ENCODE measurements at regions not wholly inside any gene's neighbourhood (a gene's known extent, or its start where the extent isn't known, plus 50 kb on each side); places are given as distances from the start of the nearest gene placed in this dataset.

- Histone ChIP-seq H3K27me3 (ENCODE audit: insufficient read depth, low read depth, severe bottlenecking) (peaks cover 16% of the 10 kb centered on the region), H3K27ac (no peak overlapping the region), H3K9me3 (ENCODE audit: severe bottlenecking) (peaks cover under 1% of the 10 kb centered on the region), H3K36me3 (no peaks in the 10 kb centered on the region), H3K4me3 (ENCODE audit: low read depth, low read length) (no peak overlapping the region)
- TF ChIP-seq, protein P1, sequence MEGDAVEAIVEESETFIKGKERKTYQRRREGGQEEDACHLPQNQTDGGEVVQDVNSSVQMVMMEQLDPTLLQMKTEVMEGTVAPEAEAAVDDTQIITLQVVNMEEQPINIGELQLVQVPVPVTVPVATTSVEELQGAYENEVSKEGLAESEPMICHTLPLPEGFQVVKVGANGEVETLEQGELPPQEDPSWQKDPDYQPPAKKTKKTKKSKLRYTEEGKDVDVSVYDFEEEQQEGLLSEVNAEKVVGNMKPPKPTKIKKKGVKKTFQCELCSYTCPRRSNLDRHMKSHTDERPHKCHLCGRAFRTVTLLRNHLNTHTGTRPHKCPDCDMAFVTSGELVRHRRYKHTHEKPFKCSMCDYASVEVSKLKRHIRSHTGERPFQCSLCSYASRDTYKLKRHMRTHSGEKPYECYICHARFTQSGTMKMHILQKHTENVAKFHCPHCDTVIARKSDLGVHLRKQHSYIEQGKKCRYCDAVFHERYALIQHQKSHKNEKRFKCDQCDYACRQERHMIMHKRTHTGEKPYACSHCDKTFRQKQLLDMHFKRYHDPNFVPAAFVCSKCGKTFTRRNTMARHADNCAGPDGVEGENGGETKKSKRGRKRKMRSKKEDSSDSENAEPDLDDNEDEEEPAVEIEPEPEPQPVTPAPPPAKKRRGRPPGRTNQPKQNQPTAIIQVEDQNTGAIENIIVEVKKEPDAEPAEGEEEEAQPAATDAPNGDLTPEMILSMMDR (IDR thresholded peaks at IDR 0.05; ENCODE audit: low read depth, low read length): no peak
- DNase-seq: no peak
Measured at GRCh38 chr12:47558625-47559345, 147.0 kb downstream of the RPAP3 start.

GRCh38 chr12:47557386-47557785 lies 148.4 kb downstream of the RPAP3 start:
- TF ChIP-seq, protein P1 (IDR thresholded peaks at IDR 0.05; ENCODE audit: low read depth, low read length): no peak
- Histone ChIP-seq H3K27ac (no peak overlapping the region), H3K9me3 (ENCODE audit: severe bottlenecking) (peaks cover 8% of the 10 kb centered on the region), H3K36me3 (no peaks in the 10 kb centered on the region), H3K4me3 (ENCODE audit: low read depth, low read length) (no peak overlapping the region), H3K27me3 (ENCODE audit: insufficient read depth, low read depth, severe bottlenecking) (peaks cover 11% of the 10 kb centered on the region)
- DNase-seq: no peak

- DNase-seq: no peak
- TF ChIP-seq, protein P1 (IDR thresholded peaks at IDR 0.05; ENCODE audit: low read depth, low read length): no peak
- H3K9me3 ChIP-seq (ENCODE audit: severe bottlenecking): peaks cover 8% of the 10 kb centered on the region
Measured at GRCh38 chr12:47556261-47557030, 149.4 kb downstream of the RPAP3 start.

DNA sequence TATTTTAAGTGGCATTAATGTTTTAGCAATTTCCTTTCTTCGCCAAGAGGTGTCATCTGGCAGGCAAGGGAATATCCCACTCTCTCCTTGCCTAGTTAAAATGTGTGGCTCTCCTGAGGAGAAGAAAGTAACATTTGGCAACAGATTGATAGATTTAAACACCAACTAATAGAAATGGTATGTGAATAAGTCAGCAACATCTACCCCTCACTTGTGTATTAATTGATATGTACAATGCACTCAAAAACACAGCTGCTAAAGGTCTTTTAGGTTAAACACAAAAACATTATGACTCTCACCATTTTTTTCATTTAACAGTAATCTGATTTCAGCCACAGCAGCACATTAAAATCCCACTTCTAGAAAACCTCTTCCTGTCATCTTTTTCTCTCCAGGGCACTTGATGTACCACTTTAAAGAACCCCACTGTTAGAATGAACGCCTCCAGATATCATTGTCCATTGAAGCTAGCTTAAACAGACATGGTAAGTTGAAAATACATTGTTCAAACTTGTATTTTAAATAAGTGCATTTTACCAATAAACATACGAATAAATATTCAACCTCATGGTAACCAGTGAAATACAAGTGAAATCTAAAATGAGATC lies 151.7 kb downstream of the RPAP3 start:
- no peak overlapping the region for H3K27ac ChIP-seq
- no peak for DNase-seq
- TF ChIP-seq, protein P1 (IDR thresholded peaks at IDR 0.05; ENCODE audit: low read depth, low read length): no peak

More at GRCh38 chr12:47556261-47557030, 149.4 kb downstream of the RPAP3 start:
- Histone ChIP-seq H3K36me3 (no peaks in the 10 kb centered on the region), H3K4me3 (ENCODE audit: low read depth, low read length) (no peak overlapping the region), H3K27me3 (ENCODE audit: insufficient read depth, low read depth, severe bottlenecking) (peaks cover 10% of the 10 kb centered on the region), H3K27ac (no peak overlapping the region)

GRCh38 chr12:47553266-47553665 lies 152.6 kb downstream of the RPAP3 start:
- TF ChIP-seq, protein P1 (IDR thresholded peaks at IDR 0.05; ENCODE audit: low read depth, low read length): no peak
- no peaks in the 10 kb centered on the region for H3K36me3 ChIP-seq
- no peak overlapping the region for H3K4me3 ChIP-seq (ENCODE audit: low read depth, low read length)
- no peak for DNase-seq
- H3K9me3 ChIP-seq (ENCODE audit: severe bottlenecking): peaks cover 8% of the 10 kb centered on the region
- no peak overlapping the region for H3K27ac ChIP-seq
- H3K27me3 ChIP-seq (ENCODE audit: insufficient read depth, low read depth, severe bottlenecking): peaks cover 5% of the 10 kb centered on the region

More for the DNA sequence above, 151.7 kb downstream of the RPAP3 start:
- Histone ChIP-seq H3K4me3 (ENCODE audit: low read depth, low read length) (no peak overlapping the region), H3K36me3 (no peaks in the 10 kb centered on the region), H3K9me3 (ENCODE audit: severe bottlenecking) (peaks cover 8% of the 10 kb centered on the region), H3K27me3 (ENCODE audit: insufficient read depth, low read depth, severe bottlenecking) (peaks cover 12% of the 10 kb centered on the region)

Data from WERI-Rb-1 (cell line).